Smooth muscle cell (in vitro differentiated cells): ENCODE measurements at regions not wholly inside any gene's neighbourhood (a gene's known extent, or its start where the extent isn't known, plus 50 kb on each side); places are given as distances from the start of the nearest gene placed in this dataset.

Experiments
- DNase-seq: peaks from one replicate; lab custom pipeline; 2025; ENCODE audit not compliant: unreplicated experiment; lab: John Stamatoyannopoulos, UW
- H2AFZ ChIP-seq: fragments of 200-600 bp; sonication (generic); 2 replicates; pipeline ENCODE4 v1.6.0; 2016; ENCODE audit warnings: antibody characterized with exemption, low read depth, mild to moderate bottlenecking
- H3F3A ChIP-seq: fragments of 200-600 bp; sonication (generic); 2 replicates; pipeline ENCODE4 v1.6.0; 2017; ENCODE audit warnings: antibody characterized with exemption, low read depth
- H3K27ac ChIP-seq: fragments of 200-600 bp; sonication (generic); 2 replicates; pipeline ENCODE4 v1.5.1; 2016; ENCODE audit warnings: low read depth, mild to moderate bottlenecking
- H3K27me3 ChIP-seq: fragments of 200-600 bp; sonication (generic); 2 replicates; pipeline ENCODE4 v1.6.1; 2016; ENCODE audit warnings: low read depth, mild to moderate bottlenecking
- H3K36me3 ChIP-seq: fragments of 200-600 bp; sonication (generic); 2 replicates; pipeline ENCODE4 v1.5.1; 2016; ENCODE audit warnings: low read depth
- H3K4me1 ChIP-seq: fragments of 200-600 bp; sonication (generic); 2 replicates; pipeline ENCODE4 v1.5.1; 2016; ENCODE audit warnings: low read depth
- H3K4me2 ChIP-seq: fragments of 200-600 bp; sonication (generic); 2 replicates; pipeline ENCODE4 v1.6.0; 2016; ENCODE audit warnings: mild to moderate bottlenecking
- H3K4me3 ChIP-seq: fragments of 200-600 bp; sonication (generic); 2 replicates; pipeline ENCODE4 v1.5.1; 2016; ENCODE audit warnings: mild to moderate bottlenecking
- H3K79me2 ChIP-seq: fragments of 200-600 bp; sonication (generic); 2 replicates; pipeline ENCODE4 v1.6.0; 2016; ENCODE audit warnings: low read depth, mild to moderate bottlenecking
- H3K9ac ChIP-seq: fragments of 200-600 bp; sonication (generic); 2 replicates; pipeline ENCODE4 v1.6.0; 2016; ENCODE audit warnings: low read depth
- H3K9me3 ChIP-seq: fragments of 200-600 bp; sonication (generic); replicated peaks from 2 replicates; pipeline ENCODE4 v1.5.1; 2016; ENCODE audit warnings: low read depth
- H4K20me1 ChIP-seq: fragments of 200-600 bp; sonication (generic); 2 replicates; pipeline ENCODE4 v1.6.0; 2016; ENCODE audit warnings: low read depth
- CTCF ChIP-seq: fragments of 200-600 bp; sonication (generic); IDR thresholded peaks from 2 replicates; pipeline ENCODE4 v1.5.1; 2017; ENCODE audit warnings: borderline replicate concordance, mild to moderate bottlenecking, antibody characterized with exemption; ENCODE audit not compliant: insufficient read depth, poor library complexity, severe bottlenecking
- WGBS: methylation state at CpG from one replicate; pipeline ENCODE4 v1.1.7; 2016; ENCODE audit warnings: low lambda C conversion rate; 5-methylcytosine and 5-hydroxymethylcytosine counted together

DNA sequence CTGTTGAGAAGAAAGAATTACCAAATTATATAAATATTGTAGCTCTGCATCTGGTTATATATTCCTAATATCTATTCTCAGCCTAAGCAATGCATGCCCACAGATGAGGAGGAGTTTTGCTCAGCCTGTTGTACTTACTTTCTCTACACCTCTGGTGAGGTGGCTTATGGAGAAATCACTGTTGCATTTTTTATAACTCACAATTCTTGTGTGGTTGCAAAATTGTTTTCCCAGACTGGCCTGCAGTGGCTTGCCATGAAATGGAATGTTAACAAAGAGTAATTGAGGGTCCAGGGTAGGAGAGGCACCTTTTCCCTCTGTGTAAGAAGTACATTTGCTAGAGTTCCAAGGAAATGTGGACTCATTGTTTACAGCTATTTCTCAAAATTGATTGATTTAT, 202.0 kb upstream of the SEMA3E start:
- TF ChIP-seq CTCF = no peak
- no peak overlapping the region for H2AFZ ChIP-seq
- no peaks in the 10 kb centered on the region for H3K27me3 ChIP-seq
- no peak overlapping the region for H3K4me2 ChIP-seq
- no peaks in the 10 kb centered on the region for H3K9me3 ChIP-seq
- no peak overlapping the region for H3K27ac ChIP-seq
- H3K9ac ChIP-seq = no peak overlapping the region
- no peaks in the 10 kb centered on the region for H3K79me2 ChIP-seq
- H3K4me1 ChIP-seq = no peaks in the 10 kb centered on the region
- H3F3A ChIP-seq = no peaks in the 10 kb centered on the region
- no peaks in the 10 kb centered on the region for H3K36me3 ChIP-seq
- no peaks in the 10 kb centered on the region for H4K20me1 ChIP-seq
- no peak overlapping the region for H3K4me3 ChIP-seq
- no peak for DNase-seq

DNA sequence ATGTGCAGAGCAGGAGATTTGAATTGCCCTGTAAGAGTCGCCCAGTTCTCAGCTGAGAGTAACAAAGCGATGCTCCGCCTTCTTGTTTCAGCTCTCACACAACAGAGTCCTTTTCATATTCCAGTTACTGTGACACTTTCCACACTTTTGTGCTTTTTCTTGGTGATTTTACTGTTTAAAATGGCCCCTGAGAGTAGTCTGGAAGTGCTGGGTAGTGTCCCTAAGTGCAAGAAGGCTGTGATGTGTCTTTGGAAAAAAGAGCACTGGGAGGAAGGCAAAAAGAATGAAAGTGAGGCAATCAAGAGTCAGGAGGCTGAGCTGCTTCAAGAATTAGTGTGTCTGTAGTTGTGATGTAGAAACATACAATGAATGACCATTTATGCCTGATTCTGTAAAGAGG, 201.2 kb upstream of the SEMA3E start:
- 86% methylated on average over 3 of the region's 3 CpGs for WGBS
- Histone ChIP-seq H3K27me3 (no peaks in the 10 kb centered on the region), H3K36me3 (no peaks in the 10 kb centered on the region), H3K4me1 (no peaks in the 10 kb centered on the region), H3K27ac (no peak overlapping the region), H3K9me3 (no peaks in the 10 kb centered on the region), H3K4me3 (no peak overlapping the region), H2AFZ (peak overlapping the region; percentile 36), H4K20me1 (no peaks in the 10 kb centered on the region), H3F3A (no peaks in the 10 kb centered on the region), H3K4me2 (no peak overlapping the region), H3K9ac (no peak overlapping the region), H3K79me2 (no peaks in the 10 kb centered on the region)
- DNase-seq = no peak
- no peak for TF ChIP-seq CTCF

GRCh38 chr7:83849131-83849530, 200.2 kb upstream of the SEMA3E start:
- no peak overlapping the region for H3K4me3 ChIP-seq
- TF ChIP-seq CTCF = no peak
- no peaks in the 10 kb centered on the region for H4K20me1 ChIP-seq
- H3K27ac ChIP-seq = no peak overlapping the region
- H3K27me3 ChIP-seq = no peaks in the 10 kb centered on the region
- no peaks in the 10 kb centered on the region for H3K36me3 ChIP-seq
- no peaks in the 10 kb centered on the region for H3F3A ChIP-seq
- H3K4me2 ChIP-seq = no peak overlapping the region
- no peak for DNase-seq
- no peak overlapping the region for H3K9ac ChIP-seq
- H3K9me3 ChIP-seq = no peaks in the 10 kb centered on the region
- no peaks in the 10 kb centered on the region for H3K4me1 ChIP-seq
- no peaks in the 10 kb centered on the region for H3K79me2 ChIP-seq
- WGBS = 82% methylated on average over 3 of the region's 3 CpGs
- H2AFZ ChIP-seq = no peak overlapping the region

DNA sequence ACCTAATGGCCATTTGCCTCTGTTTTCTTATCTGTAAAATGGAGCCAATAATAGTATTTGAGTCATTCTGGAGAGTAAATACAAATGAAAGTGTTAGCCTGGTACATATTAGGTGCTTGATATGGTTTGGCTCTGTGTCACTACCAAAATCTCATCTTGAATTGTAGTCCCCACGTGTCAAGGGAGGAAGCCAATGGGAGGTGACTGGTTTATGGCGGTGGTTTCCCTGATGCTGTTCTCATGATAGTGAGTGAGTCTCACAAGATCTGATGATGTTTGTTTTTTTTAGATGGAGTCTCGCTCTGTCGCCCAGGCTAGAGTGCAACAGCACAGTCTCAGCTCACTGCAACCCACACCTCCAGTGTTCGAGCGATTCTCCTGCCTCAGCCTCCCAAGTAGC, 194.0 kb upstream of the SEMA3E start:
- WGBS = over 99% methylated on average over 6 of the region's 6 CpGs
- no peaks in the 10 kb centered on the region for H3K27me3 ChIP-seq
- H2AFZ ChIP-seq = no peak overlapping the region
- no peak for DNase-seq
- no peaks in the 10 kb centered on the region for H3K9me3 ChIP-seq
- H3K4me2 ChIP-seq = no peak overlapping the region
- no peak overlapping the region for H3K4me3 ChIP-seq
- TF ChIP-seq CTCF = no peak
- no peaks in the 10 kb centered on the region for H3K79me2 ChIP-seq
- no peaks in the 10 kb centered on the region for H3F3A ChIP-seq
- no peak overlapping the region for H3K9ac ChIP-seq
- no peaks in the 10 kb centered on the region for H3K36me3 ChIP-seq
- no peaks in the 10 kb centered on the region for H4K20me1 ChIP-seq
- no peaks in the 10 kb centered on the region for H3K4me1 ChIP-seq
- H3K27ac ChIP-seq = no peak overlapping the region
